C1 segment of cervical spinal cord (tissue), 14 donors: ENCODE measurements at regions not wholly inside any gene's neighbourhood (a gene's known extent, or its start where the extent isn't known, plus 50 kb on each side); places are given as distances from the start of the nearest gene placed in this dataset.
A peak's percentile ranks its signal among the peaks of the same experiment; 100 is the strongest.

Experiments used
- DNase-seq, 14 donors: peaks; one replicate each; lab custom pipeline; 2025; lab: John Stamatoyannopoulos, UW

DNA sequence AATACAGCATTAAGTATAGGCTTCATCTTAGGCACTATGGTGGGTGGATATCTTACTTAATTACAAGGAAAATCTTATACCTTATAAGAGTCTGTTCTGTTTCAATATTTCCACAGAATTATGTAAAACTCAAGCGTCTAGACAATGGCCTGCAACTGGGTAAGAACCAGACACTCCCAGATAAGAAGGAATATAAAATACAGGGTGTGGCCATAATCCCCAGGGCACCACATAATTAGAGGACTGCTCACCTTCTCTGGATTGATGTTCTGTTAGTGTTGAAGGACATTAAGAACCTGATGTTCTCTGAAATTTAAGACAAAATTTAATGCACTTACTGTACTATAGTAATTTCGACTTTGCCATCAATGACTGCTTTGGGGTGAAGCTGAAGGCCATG, 198.2 kb upstream of the ARSJ start:
- DNase-seq, result no peak

GRCh38 chr4:114178392-114178791, 198.9 kb upstream of the ARSJ start:
- DNase-seq, result no peak

GRCh38 chr4:114180481-114180880, 201.0 kb upstream of the ARSJ start:
- peak in 5 of 14 donors; percentile 2 to 14 (median 3) for DNase-seq

- DNase-seq, result no peak
These were observed 205.5 kb upstream of the ARSJ start for GRCh38 chr4:114184901-114185300.

GRCh38 chr4:114187592-114187991, 208.1 kb upstream of the ARSJ start:
- DNase-seq, result no peak

GRCh38 chr4:114191496-114191895, 212.0 kb upstream of the ARSJ start:
- DNase-seq, result no peak

GRCh38 chr4:114192854-114193253, 213.4 kb upstream of the ARSJ start:
- no peak for DNase-seq

DNA sequence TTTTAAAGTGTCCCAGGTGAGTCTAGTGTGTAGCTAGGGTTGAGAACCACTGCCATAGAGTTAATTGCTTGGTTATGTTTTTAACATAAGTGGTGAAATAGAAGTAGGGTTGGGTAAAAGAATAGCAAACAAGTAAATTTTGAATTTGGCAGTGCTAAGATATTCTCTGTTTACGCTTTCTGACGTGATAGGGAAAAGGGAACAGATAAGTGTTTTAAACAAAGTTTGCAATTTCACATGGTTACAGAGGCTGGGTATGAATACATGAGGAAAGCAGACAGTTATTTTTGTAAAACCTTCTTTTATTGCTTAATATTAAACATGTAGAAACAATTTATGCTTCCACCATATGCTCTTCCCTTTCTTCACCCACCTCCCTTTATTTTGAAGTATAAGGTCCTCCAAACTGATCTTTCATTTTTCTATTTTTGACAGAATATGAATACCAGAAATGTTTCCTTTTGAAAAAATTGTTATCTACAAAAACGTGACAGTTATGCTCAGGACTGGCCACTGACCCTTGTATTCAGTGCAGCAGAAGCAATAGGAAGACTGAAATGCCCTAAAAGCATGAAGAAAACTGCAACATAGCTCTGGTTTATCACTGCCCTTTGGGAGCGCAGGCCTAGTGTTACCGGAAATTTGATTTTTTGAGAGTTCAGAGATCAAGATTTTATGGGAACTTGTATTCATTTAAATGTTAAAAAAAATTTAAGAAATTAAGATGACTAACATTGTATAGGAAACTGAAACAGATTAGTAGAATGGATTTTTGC, 214.4 kb upstream of the ARSJ start:
- DNase-seq, result no peak

DNA sequence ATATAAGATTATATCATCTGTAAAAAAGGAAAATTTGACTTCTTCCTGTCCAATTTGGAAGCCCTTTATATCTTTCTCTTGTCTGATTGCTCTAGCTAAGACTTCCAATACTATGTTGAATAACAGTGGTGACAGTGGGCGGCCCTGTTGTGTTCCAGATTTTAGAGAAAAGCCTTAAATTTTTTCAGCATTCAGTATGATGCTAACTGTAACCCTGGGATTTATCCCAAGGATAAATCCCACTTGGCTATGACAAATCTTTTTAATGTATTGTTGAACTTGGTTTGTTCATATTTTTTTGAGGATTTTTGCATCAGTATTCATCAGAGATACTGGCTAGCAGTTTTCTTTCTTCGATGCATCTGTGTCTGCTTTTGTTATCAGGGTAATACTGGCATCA, 217.2 kb upstream of the ARSJ start:
- no peak for DNase-seq

DNA sequence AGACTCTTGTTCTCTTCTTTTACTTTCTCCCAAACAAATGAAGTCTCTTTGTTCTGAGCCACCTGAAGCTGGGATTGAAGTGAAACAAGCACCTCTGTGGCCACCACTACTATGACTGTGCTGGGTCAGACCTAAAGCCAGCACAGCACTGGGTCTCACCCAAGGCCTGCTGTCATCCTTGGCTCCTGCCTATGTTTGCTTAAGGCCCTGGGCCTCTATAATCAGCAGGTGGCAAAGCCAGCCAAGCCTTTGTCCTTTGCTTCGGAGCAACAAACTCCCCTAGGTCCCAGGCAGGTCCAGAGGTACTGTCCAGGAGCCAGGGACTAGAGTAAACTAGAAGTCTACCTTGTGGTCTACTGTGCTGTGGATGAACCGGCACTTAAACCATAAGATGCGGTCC, 220.6 kb upstream of the ARSJ start:
- DNase-seq, result no peak

DNA sequence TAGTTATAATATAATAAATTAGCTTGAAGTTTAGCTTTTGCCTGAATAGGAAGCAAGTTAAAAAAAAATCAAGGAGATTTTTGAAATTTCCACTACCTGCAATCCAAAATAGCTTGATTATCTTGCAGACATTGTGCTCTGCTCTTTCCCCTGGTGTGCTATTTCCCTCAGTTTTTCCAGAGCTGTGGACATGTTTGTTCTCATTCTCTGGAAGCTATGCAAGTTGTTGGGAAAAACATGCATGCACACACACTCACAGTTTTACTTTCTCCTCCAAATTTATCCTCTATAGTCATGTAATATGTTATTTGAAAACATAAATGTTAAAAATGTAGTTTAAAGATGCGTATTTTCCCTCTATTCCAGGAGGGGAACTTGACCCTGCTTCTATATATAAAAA, 225.8 kb upstream of the ARSJ start:
- no peak for DNase-seq

- DNase-seq, result no peak
These were observed 229.2 kb upstream of the ARSJ start for GRCh38 chr4:114208574-114209151.

GRCh38 chr4:114209584-114209983, 230.1 kb upstream of the ARSJ start:
- DNase-seq, result no peak

DNA sequence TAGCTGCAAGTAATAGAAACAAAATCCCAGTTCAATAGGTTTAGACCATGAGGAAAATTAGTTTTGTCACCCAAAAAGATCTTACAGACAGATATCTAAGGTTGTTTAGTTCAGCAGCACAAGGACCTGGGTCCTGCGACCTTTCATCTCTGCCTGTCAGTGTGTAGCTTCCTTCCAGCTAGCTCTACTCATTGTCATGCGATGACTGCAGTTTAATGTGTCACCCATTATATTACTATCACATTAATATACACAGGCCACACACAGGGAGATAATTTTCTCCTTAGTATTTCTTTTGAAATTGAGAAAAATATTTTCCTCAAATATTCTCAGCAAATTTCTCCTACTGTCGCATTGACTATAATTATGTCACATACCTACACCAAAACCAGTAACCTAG, 232.1 kb upstream of the ARSJ start:
- DNase-seq, result no peak

- DNase-seq, result peak in 1 of 14 donors; percentile 8
These were observed 237.8 kb upstream of the ARSJ start for GRCh38 chr4:114217150-114217817.

GRCh38 chr4:114223580-114223979, 244.1 kb upstream of the ARSJ start:
- no peak for DNase-seq

GRCh38 chr4:114225436-114225835, 246.0 kb upstream of the ARSJ start:
- DNase-seq, result no peak

GRCh38 chr4:114226179-114226578, 246.7 kb upstream of the ARSJ start:
- DNase-seq, result no peak

DNA sequence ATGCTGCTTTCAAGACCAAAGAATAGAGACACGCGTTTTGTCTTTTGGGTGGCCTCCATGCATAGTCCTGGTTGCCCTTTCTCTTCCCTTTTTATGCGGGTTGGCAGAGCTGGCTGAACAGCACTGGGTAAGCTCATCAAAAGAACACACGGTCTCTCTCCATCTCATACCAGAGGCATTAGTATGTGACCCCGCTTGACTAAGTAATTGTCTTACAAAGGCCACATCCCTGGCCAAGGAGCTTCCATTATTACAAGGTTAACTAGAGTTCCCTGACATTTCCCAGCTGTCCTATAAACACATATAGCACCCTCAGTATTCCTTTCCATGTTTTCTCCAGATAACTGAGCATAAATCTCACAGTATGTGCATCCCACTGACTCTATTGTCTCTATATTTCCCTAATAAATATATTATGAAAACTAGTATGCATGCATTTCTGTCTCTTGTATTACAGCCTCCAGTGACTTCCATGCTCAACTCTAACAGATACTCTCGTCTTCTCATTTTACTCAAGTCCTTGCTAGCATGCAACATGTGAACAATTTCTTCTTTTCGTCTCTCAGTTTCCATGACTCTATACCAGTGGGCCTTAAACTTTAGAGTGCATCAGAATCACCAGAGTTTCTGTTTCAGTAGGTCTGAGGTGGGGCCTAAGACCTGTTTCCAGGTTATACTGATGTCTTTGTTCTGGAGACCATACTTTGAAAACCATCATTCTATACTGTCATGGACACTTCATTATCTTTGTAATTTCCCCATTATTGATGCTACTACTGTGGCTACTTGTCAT, 247.7 kb upstream of the ARSJ start:
- no peak for DNase-seq

DNA sequence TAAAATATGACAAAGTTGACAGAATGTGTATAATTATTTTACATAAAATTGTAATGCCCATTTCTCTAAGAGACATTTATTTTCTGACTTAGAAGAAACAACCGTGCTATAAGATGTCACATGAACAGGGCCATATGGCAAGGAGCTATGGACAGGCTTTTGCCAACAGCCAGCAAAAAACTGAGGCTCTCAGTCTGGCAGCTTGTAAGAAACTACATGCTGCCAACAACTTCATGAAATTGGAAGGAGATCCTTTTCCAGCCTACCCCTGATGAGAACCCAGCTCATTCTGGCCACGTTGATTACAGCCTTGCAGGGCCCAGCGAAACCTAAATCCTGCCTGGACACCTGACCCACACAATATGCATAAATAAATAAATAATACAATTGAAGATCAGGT, 250.3 kb upstream of the ARSJ start:
- DNase-seq, result peak in 3 of 14 donors; percentile 5 to 96 (median 12)

- DNase-seq, result no peak
These were observed 256.8 kb upstream of the ARSJ start for GRCh38 chr4:114236171-114236769.

GRCh38 chr4:114237997-114238396, 258.6 kb upstream of the ARSJ start:
- no peak for DNase-seq
